Liver (tissue), 3 donors: ENCODE measurements at regions not wholly inside any gene's neighbourhood (a gene's known extent, or its start where the extent isn't known, plus 50 kb on each side); places are given as distances from the start of the nearest gene placed in this dataset.

Experiments
- ATF3 ChIP-seq: IDR thresholded peaks from 2 replicates; pipeline ENCODE4 v1.6.1; 2016; ENCODE audit warnings: antibody characterized with exemption
- CTCF ChIP-seq: fragments of 150-350 bp; IDR thresholded peaks from 2 replicates; pipeline ENCODE4 v1.5.1; 2017; ENCODE audit warnings: improper control_type of control experiment, low read depth, low read length; ENCODE audit not compliant: missing input control
- FOXA1 ChIP-seq: IDR thresholded peaks from 2 replicates; pipeline ENCODE4 v1.6.1; 2016; ENCODE audit warnings: antibody characterized with exemption
- FOXA2 ChIP-seq: IDR thresholded peaks from 2 replicates; pipeline ENCODE4 v1.6.1; 2016; ENCODE audit warnings: antibody characterized with exemption
- GABPA ChIP-seq, 2 donors: IDR thresholded peaks in 1 of 2; conservative IDR thresholded peaks in 1 of 2; 2 replicates each; pipeline ENCODE4 v1.6.1; 2016; ENCODE audit warnings: antibody characterized with exemption in 2 of 2, mild to moderate bottlenecking in 1 of 2, moderate library complexity in 1 of 2
- JUND ChIP-seq, 2 donors: IDR thresholded peaks; 2 replicates each; pipeline ENCODE4 v1.6.1; 2016; ENCODE audit warnings: antibody characterized with exemption in 2 of 2
- MAX ChIP-seq: IDR thresholded peaks from 2 replicates; pipeline ENCODE4 v1.6.1; 2016; ENCODE audit warnings: antibody characterized with exemption
- NR2F2 ChIP-seq: IDR thresholded peaks from 2 replicates; pipeline ENCODE4 v1.6.1; 2016; ENCODE audit warnings: antibody characterized with exemption
- RAD21 ChIP-seq, 2 donors: IDR thresholded peaks; 2 replicates each; pipeline ENCODE4 v1.6.1; 2016; ENCODE audit warnings: antibody characterized with exemption in 2 of 2, mild to moderate bottlenecking in 2 of 2
- REST ChIP-seq: IDR thresholded peaks from 2 replicates; pipeline ENCODE4 v1.6.1; 2016; ENCODE audit warnings: antibody characterized with exemption, mild to moderate bottlenecking
- RXRA ChIP-seq, 2 donors: IDR thresholded peaks; 2 replicates each; pipeline ENCODE4 v1.6.1; 2017 to 2018; ENCODE audit warnings: antibody characterized with exemption in 2 of 2, mild to moderate bottlenecking in 1 of 2
- TAF1 ChIP-seq: conservative IDR thresholded peaks from 2 replicates; pipeline ENCODE4 v1.6.1; 2016; ENCODE audit warnings: antibody characterized with exemption, mild to moderate bottlenecking
- YY1 ChIP-seq: IDR thresholded peaks from 2 replicates; pipeline ENCODE4 v1.6.1; 2016; ENCODE audit warnings: antibody characterized with exemption, mild to moderate bottlenecking
- donor health status: healthy.
- donor health status: healthy.

GRCh38 chr9:10925896-10926295 lies 313.1 kb upstream of the PTPRD start:
- TF ChIP-seq REST (no peak), CTCF (no peak), FOXA1 (no peak), TAF1 (no peak), ATF3 (no peak), NR2F2 (no peak), RAD21 (IDR thresholded peaks at IDR 0.05) (no peak), JUND (IDR thresholded peaks at IDR 0.05) (no peak), YY1 (no peak), RXRA (IDR thresholded peaks at IDR 0.05) (no peak), MAX (no peak), GABPA (IDR thresholded peaks at IDR 0.05 in 1 of 2, conservative IDR thresholded peaks at IDR 0.05 in 1 of 2) (no peak), FOXA2 (no peak)
